OCI-LY1 (cell line): ENCODE measurements at regions not wholly inside any gene's neighbourhood (a gene's known extent, or its start where the extent isn't known, plus 50 kb on each side); places are given as distances from the start of the nearest gene placed in this dataset.
"Not testable (repeated sequence)": the region's sequence is repeated elsewhere in the genome, so short reads cannot be mapped to it uniquely, and the experiment has no call there.

Experiments
- H2AFZ ChIP-seq: fragments of 200-600 bp; sonication (generic), shearing (Covaris generic); 2 replicates; pipeline ENCODE4 v1.6.0; 2014; ENCODE audit warnings: antibody characterized with exemption, mild to moderate bottlenecking, low read length
- H3F3A ChIP-seq: fragments of 200-600 bp; sonication (generic), shearing (Covaris generic); 2 replicates; pipeline ENCODE4 v1.6.0; 2014; ENCODE audit warnings: mild to moderate bottlenecking, antibody characterized with exemption, low read length, moderate library complexity; ENCODE audit not compliant: insufficient read depth
- H3K27ac ChIP-seq: fragments of 200-600 bp; sonication (generic); 2 replicates; pipeline ENCODE4 v1.5.1; 2014; ENCODE audit warnings: low read length, mixed run types, mild to moderate bottlenecking, low read depth; ENCODE audit not compliant: poor library complexity, severe bottlenecking
- H3K27me3 ChIP-seq: fragments of 200-600 bp; sonication (generic); 2 replicates; pipeline ENCODE4 v1.6.0; 2014; ENCODE audit warnings: antibody characterized with exemption, mild to moderate bottlenecking, low read length, moderate library complexity; ENCODE audit not compliant: insufficient read depth
- H3K36me3 ChIP-seq: fragments of 200-600 bp; sonication (generic); 2 replicates; pipeline ENCODE4 v1.6.1; 2014; ENCODE audit warnings: mild to moderate bottlenecking, antibody characterized with exemption, low read length, moderate library complexity, mixed read lengths; ENCODE audit not compliant: insufficient read depth
- H3K4me1 ChIP-seq: fragments of 200-600 bp; sonication (generic); 2 replicates; pipeline ENCODE4 v1.5.1; 2014; ENCODE audit warnings: mild to moderate bottlenecking, low read length, moderate library complexity; ENCODE audit not compliant: insufficient read depth, severe bottlenecking
- H3K4me2 ChIP-seq: fragments of 200-600 bp; sonication (generic), shearing (Covaris generic); 2 replicates; pipeline ENCODE4 v1.6.1; 2014; ENCODE audit warnings: low read length
- H3K4me3 ChIP-seq: fragments of 200-600 bp; sonication (generic); 2 replicates; pipeline ENCODE4 v1.5.1; 2014; ENCODE audit warnings: low read length, low read depth, mild to moderate bottlenecking, mixed read lengths; ENCODE audit not compliant: poor library complexity, severe bottlenecking
- H3K79me2 ChIP-seq: fragments of 200-600 bp; shearing (Covaris generic); 2 replicates; pipeline ENCODE4 v1.6.1; 2016; ENCODE audit warnings: mixed run types, low read length, mixed read lengths; ENCODE audit not compliant: insufficient read depth
- H3K9ac ChIP-seq: fragments of 200-600 bp; sonication (generic), shearing (Covaris generic); 2 replicates; pipeline ENCODE4 v1.6.1; 2014; ENCODE audit warnings: mild to moderate bottlenecking, low read length, mixed read lengths
- H3K9me2 ChIP-seq: fragments of 200-600 bp; sonication (generic), shearing (Covaris generic); 2 replicates; pipeline ENCODE4 v1.6.1; 2014; ENCODE audit warnings: low read depth, mild to moderate bottlenecking, low read length, mixed read lengths
- H3K9me3 ChIP-seq: fragments of 200-600 bp; shearing (Covaris generic); 2 replicates; pipeline ENCODE4 v1.6.1; 2014; ENCODE audit warnings: low read length, mixed read lengths
- H4K20me1 ChIP-seq: fragments of 200-600 bp; sonication (generic), shearing (Covaris generic); 2 replicates; pipeline ENCODE4 v1.6.0; 2016; ENCODE audit warnings: mild to moderate bottlenecking, low read length; ENCODE audit not compliant: insufficient read depth
- EZH2 ChIP-seq: fragments of 200-600 bp; sonication (generic), shearing (Covaris generic); IDR thresholded peaks from 2 replicates; pipeline ENCODE4 v1.8.0; 2017; ENCODE audit warnings: borderline replicate concordance, mixed run types, mild to moderate bottlenecking, antibody characterized with exemption, low read length, moderate library complexity, mixed read lengths
- TF ChIP-seq, protein P1 (sequence below): fragments of 200-600 bp; sonication (generic), shearing (Covaris generic); IDR thresholded peaks from 2 replicates; pipeline ENCODE4 v1.5.1; 2017; ENCODE audit warnings: mild to moderate bottlenecking, antibody characterized with exemption, low read length, moderate library complexity, mixed read lengths

DNA sequence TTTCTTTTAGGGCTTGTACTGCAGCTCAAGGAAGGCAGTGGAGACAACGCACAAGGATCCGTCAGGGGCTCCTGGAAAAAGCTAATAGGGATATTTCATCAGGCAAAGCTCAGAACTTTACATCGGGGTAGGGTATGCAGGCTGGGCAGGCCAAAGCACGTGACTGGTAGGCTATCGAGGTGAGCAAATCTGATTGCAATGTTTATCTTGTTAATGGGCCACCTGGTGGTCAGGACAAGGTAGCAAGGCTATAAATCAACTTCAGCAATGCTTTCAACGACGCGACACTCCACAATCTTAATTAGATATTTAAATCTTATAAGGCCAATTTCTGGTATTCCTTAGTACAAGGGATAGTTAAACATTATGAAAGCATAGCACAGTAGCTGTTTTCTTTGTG lies 1302.8 kb upstream of the EYS start:
- no peak overlapping the region for H3K4me3 ChIP-seq
- no peaks in the 10 kb centered on the region for H4K20me1 ChIP-seq

DNA sequence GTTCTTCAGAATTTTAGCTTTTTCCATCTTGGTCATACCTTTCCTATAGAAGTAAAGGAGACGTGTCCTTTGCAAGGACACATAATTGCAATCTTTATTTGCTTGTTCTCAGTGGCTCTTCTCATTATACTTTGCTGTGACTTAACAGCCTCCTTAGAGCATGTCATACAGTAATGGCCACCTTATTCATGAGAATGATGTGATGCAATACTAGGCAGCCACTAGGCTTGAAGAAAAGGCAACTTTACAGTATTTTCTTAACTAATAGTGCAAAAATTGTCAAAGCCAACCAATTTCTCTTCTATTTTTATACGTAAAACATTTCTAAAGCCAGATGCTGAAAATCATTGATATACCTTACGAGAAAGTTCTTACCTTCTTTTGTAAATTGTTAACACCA lies 1296.8 kb upstream of the EYS start:
- Histone ChIP-seq H3K4me1 (no peaks in the 10 kb centered on the region), H2AFZ (no peak overlapping the region), H3K9ac (no peak overlapping the region), H3K4me2 (no peak overlapping the region), H3K9me2 (no peaks in the 10 kb centered on the region), H4K20me1 (no peaks in the 10 kb centered on the region), H3F3A (no peaks in the 10 kb centered on the region), H3K4me3 (no peak overlapping the region), H3K79me2 (no peaks in the 10 kb centered on the region), H3K27ac (no peak overlapping the region), H3K36me3 (no peaks in the 10 kb centered on the region), H3K9me3 (no peaks in the 10 kb centered on the region), H3K27me3 (no peaks in the 10 kb centered on the region)
- TF ChIP-seq, protein P1, sequence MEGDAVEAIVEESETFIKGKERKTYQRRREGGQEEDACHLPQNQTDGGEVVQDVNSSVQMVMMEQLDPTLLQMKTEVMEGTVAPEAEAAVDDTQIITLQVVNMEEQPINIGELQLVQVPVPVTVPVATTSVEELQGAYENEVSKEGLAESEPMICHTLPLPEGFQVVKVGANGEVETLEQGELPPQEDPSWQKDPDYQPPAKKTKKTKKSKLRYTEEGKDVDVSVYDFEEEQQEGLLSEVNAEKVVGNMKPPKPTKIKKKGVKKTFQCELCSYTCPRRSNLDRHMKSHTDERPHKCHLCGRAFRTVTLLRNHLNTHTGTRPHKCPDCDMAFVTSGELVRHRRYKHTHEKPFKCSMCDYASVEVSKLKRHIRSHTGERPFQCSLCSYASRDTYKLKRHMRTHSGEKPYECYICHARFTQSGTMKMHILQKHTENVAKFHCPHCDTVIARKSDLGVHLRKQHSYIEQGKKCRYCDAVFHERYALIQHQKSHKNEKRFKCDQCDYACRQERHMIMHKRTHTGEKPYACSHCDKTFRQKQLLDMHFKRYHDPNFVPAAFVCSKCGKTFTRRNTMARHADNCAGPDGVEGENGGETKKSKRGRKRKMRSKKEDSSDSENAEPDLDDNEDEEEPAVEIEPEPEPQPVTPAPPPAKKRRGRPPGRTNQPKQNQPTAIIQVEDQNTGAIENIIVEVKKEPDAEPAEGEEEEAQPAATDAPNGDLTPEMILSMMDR: no peak
- TF ChIP-seq EZH2: no peak

More for the DNA sequence above, 1302.8 kb upstream of the EYS start:
- H2AFZ ChIP-seq: no peak overlapping the region
- H3K27ac ChIP-seq: no peak overlapping the region
- no peak overlapping the region for H3K4me2 ChIP-seq
- no peaks in the 10 kb centered on the region for H3K9me2 ChIP-seq
- no peaks in the 10 kb centered on the region for H3K27me3 ChIP-seq
- H3K36me3 ChIP-seq: no peaks in the 10 kb centered on the region
- H3K4me1 ChIP-seq: peaks cover 7% of the 10 kb centered on the region
- H3K9me3 ChIP-seq: no peaks in the 10 kb centered on the region
- H3K79me2 ChIP-seq: no peaks in the 10 kb centered on the region
- H3K9ac ChIP-seq: no peak overlapping the region
- TF ChIP-seq, protein P1: peak; percentile 50; the same call in 1 of the 2 replicates
- TF ChIP-seq EZH2: no peak
- H3F3A ChIP-seq: no peaks in the 10 kb centered on the region

DNA sequence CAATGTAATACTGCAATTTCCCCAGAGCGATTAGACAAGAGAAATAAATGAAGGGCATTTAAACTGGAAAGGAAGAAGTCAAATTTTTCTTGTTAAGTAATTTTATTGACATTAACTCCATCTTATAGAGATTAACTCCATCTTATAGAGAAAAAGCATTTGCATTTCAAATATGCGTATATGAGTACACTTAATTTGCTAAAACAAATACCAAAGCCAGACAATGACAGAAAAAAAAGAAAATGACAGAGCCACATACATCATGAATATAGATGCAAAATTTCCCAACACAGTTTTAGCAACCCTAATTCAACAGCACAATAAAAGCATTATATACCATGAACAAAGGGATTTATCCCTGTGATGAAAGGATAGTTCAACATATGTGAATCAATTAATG lies 1293.1 kb upstream of the EYS start:
- Histone ChIP-seq H3K9me3 (no peaks in the 10 kb centered on the region), H3K4me3 (no peak overlapping the region), H3F3A (no peaks in the 10 kb centered on the region), H3K4me2 (no peak overlapping the region), H2AFZ (no peak overlapping the region), H4K20me1 (no peaks in the 10 kb centered on the region), H3K9ac (no peak overlapping the region), H3K79me2 (no peaks in the 10 kb centered on the region), H3K4me1 (no peaks in the 10 kb centered on the region), H3K27ac (no peak overlapping the region), H3K36me3 (no peaks in the 10 kb centered on the region), H3K9me2 (no peaks in the 10 kb centered on the region), H3K27me3 (no peaks in the 10 kb centered on the region)
- TF ChIP-seq EZH2: no peak
- TF ChIP-seq, protein P1: no peak

DNA sequence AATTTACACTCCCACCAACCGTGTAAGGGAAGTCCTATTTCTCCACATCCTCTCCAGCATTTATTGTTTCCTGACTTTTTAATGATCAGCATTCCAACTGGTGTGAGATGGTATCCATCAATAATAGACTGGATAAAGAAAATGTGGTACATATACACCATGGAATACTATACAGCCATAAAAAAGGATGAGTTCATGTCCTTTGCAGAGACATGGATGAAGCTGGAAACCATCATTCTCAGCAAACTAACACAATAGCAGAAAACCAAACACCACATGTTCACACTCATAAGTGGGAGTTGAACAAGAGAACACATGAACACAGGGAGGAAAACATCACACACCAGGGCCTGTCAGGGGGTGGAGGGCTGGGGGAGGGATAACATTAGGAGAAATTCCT lies 1290.6 kb upstream of the EYS start:
- H3K9me3 ChIP-seq, H3K4me2 ChIP-seq, H3K9me2 ChIP-seq, H3K79me2 ChIP-seq, H3K36me3 ChIP-seq, H3K27me3 ChIP-seq, H2AFZ ChIP-seq, H3K4me3 ChIP-seq, H3K9ac ChIP-seq, H3K27ac ChIP-seq, H4K20me1 ChIP-seq, H3F3A ChIP-seq: not testable (repeated sequence)
- H3K4me1 ChIP-seq: peaks cover 12% of the 10 kb centered on the region
